ENCODE measurements at regions not wholly inside any gene's neighbourhood (a gene's known extent, or its start where the extent isn't known, plus 50 kb on each side); places are given as distances from the start of the nearest gene placed in this dataset.
A peak's percentile ranks its signal among the peaks of the same experiment; 100 is the strongest.

GRCh38 chr2:150688016-150688415, 200.5 kb upstream of the RND3 start:
- Histone ChIP-seq H3K9ac (ENCODE audit: low read depth in 1 of 2, low read length in 2 of 2) (no peak overlapping the region), H3K27ac (ENCODE audit: low read depth in 1 of 2, low read length in 2 of 2) (no peak overlapping the region), H3K4me3 (ENCODE audit: low read depth in 1 of 3, low read length in 3 of 3) (no peak overlapping the region), H3K9me3 (ENCODE audit: control insufficient read depth in 4 of 4, low read length in 3 of 4) (no peaks in the 10 kb centered on the region), H3K4me1 (ENCODE audit: control insufficient read depth in 4 of 4, insufficient read depth in 4 of 4, low read length in 3 of 4) (no peaks in the 10 kb centered on the region), H3K36me3 (ENCODE audit: control insufficient read depth in 4 of 4, insufficient read depth in 3 of 4, low read depth in 1 of 4, low read length in 3 of 4) (no peaks in the 10 kb centered on the region), H3K27me3 (ENCODE audit: control insufficient read depth in 4 of 4, insufficient read depth in 4 of 4, low read length in 3 of 4) (no peaks in the 10 kb centered on the region)
- DNase-seq (ENCODE audit: low spot score), result no peak
- 78% methylated on average over 3 of the region's 3 CpGs for WGBS
- TF ChIP-seq RAD21 (IDR thresholded peaks at IDR 0.05) (no peak), RXRA (IDR thresholded peaks at IDR 0.05) (no peak), HNF4G (IDR thresholded peaks at IDR 0.05) (no peak), GABPA (IDR thresholded peaks at IDR 0.05 in 1 of 2, conservative IDR thresholded peaks at IDR 0.05 in 1 of 2) (no peak), FOXA1 (IDR thresholded peaks at IDR 0.05) (no peak), ATF3 (IDR thresholded peaks at IDR 0.05) (no peak)

DNA sequence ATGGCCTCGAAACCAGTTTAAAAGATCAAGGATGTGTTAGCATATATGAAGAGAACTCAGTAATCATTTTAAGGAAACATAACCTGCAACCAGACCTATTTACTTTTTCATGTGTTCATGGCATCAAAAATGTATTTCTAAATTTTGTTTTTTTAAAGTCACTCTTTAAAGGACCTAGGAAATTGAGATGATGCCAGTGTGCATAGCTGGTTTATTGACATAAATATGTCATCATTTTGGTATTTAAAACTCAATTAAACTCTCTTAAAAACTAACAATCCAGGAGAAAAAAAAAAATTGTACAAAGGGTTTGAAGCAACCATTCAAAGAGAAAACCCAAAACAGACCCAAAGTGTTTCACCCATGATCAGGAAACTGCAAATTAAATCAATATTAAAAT, 198.9 kb upstream of the RND3 start:
- no peak for TF ChIP-seq SP1 (IDR thresholded peaks at IDR 0.05)
- no peak overlapping the region for H3K27ac ChIP-seq (ENCODE audit: low read depth in 1 of 2, low read length in 2 of 2)
- H3K4me1 ChIP-seq (ENCODE audit: control insufficient read depth in 4 of 4, insufficient read depth in 4 of 4, low read length in 3 of 4), result no peaks in the 10 kb centered on the region
- no peaks in the 10 kb centered on the region for H3K9me3 ChIP-seq (ENCODE audit: control insufficient read depth in 4 of 4, low read length in 3 of 4)
- WGBS, result 92% methylated on average over 1 of the region's 1 CpG
- DNase-seq (ENCODE audit: low spot score), result no peak
- no peak overlapping the region for H3K4me3 ChIP-seq (ENCODE audit: low read depth in 1 of 3, low read length in 3 of 3)
- H3K27me3 ChIP-seq (ENCODE audit: control insufficient read depth in 4 of 4, insufficient read depth in 4 of 4, low read length in 3 of 4), result no peaks in the 10 kb centered on the region
- H3K36me3 ChIP-seq (ENCODE audit: control insufficient read depth in 4 of 4, insufficient read depth in 3 of 4, low read depth in 1 of 4, low read length in 3 of 4), result no peaks in the 10 kb centered on the region
- H3K9ac ChIP-seq (ENCODE audit: low read depth in 1 of 2, low read length in 2 of 2), result no peak overlapping the region

GRCh38 chr2:150681120-150681804, 193.8 kb upstream of the RND3 start:
- H3K27me3 ChIP-seq (ENCODE audit: control insufficient read depth in 4 of 4, insufficient read depth in 4 of 4, low read length in 3 of 4), result no peaks in the 10 kb centered on the region
- WGBS, result 85% methylated on average over 2 of the region's 2 CpGs
- TF ChIP-seq RAD21 (IDR thresholded peaks at IDR 0.05) (no peak), SP1 (IDR thresholded peaks at IDR 0.05) (peak; percentile 10), RXRA (IDR thresholded peaks at IDR 0.05) (peak in 1 of 2 donors; percentile 16), HNF4A (conservative IDR thresholded peaks at IDR 0.05) (peak; percentile 39 to 41)
- H3K4me1 ChIP-seq (ENCODE audit: control insufficient read depth in 4 of 4, insufficient read depth in 4 of 4, low read length in 3 of 4), result peaks cover 1 to 10% (median 8%) of the 10 kb centered on the region in 4 donors
- H3K36me3 ChIP-seq (ENCODE audit: control insufficient read depth in 4 of 4, insufficient read depth in 3 of 4, low read depth in 1 of 4, low read length in 3 of 4), result no peaks in the 10 kb centered on the region
- H3K9me3 ChIP-seq (ENCODE audit: control insufficient read depth in 4 of 4, low read length in 3 of 4), result no peaks in the 10 kb centered on the region
- H3K9ac ChIP-seq (ENCODE audit: low read depth in 1 of 2, low read length in 2 of 2), result no peak overlapping the region
- H3K27ac ChIP-seq (ENCODE audit: low read depth in 1 of 2, low read length in 2 of 2), result no peak overlapping the region
- DNase-seq (ENCODE audit: low spot score), result no peak
- H3K4me3 ChIP-seq (ENCODE audit: low read depth in 1 of 3, low read length in 3 of 3), result no peak overlapping the region

- H3K9me3 ChIP-seq (ENCODE audit: control insufficient read depth in 4 of 4, low read length in 3 of 4), result no peaks in the 10 kb centered on the region
- H3K4me1 ChIP-seq (ENCODE audit: control insufficient read depth in 4 of 4, insufficient read depth in 4 of 4, low read length in 3 of 4), result peaks cover 2 to 10% (median 8%) of the 10 kb centered on the region in 4 donors
- DNase-seq (ENCODE audit: low spot score), result no peak
- WGBS, result 87% methylated on average over 8 of the region's 8 CpGs
- no peaks in the 10 kb centered on the region for H3K36me3 ChIP-seq (ENCODE audit: control insufficient read depth in 4 of 4, insufficient read depth in 3 of 4, low read depth in 1 of 4, low read length in 3 of 4)
- no peak overlapping the region for H3K4me3 ChIP-seq (ENCODE audit: low read depth in 1 of 3, low read length in 3 of 3)
- no peaks in the 10 kb centered on the region for H3K27me3 ChIP-seq (ENCODE audit: control insufficient read depth in 4 of 4, insufficient read depth in 4 of 4, low read length in 3 of 4)
- no peak overlapping the region for H3K27ac ChIP-seq (ENCODE audit: low read depth in 1 of 2, low read length in 2 of 2)
- no peak overlapping the region for H3K9ac ChIP-seq (ENCODE audit: low read depth in 1 of 2, low read length in 2 of 2)
- TF ChIP-seq HNF4A (conservative IDR thresholded peaks at IDR 0.05) (no peak), FOXA1 (IDR thresholded peaks at IDR 0.05) (no peak), MAX (IDR thresholded peaks at IDR 0.05) (no peak), JUND (IDR thresholded peaks at IDR 0.05) (no peak), HNF4G (IDR thresholded peaks at IDR 0.05) (no peak), FOXA2 (IDR thresholded peaks at IDR 0.05) (no peak), ZBTB33 (IDR thresholded peaks at IDR 0.05) (no peak), TAF1 (conservative IDR thresholded peaks at IDR 0.05) (no peak), RXRA (IDR thresholded peaks at IDR 0.05) (no peak), NR2F2 (IDR thresholded peaks at IDR 0.05) (no peak), YY1 (IDR thresholded peaks at IDR 0.05) (no peak), RAD21 (IDR thresholded peaks at IDR 0.05) (no peak), SP1 (IDR thresholded peaks at IDR 0.05) (no peak)
- TF ChIP-seq, protein P1, sequence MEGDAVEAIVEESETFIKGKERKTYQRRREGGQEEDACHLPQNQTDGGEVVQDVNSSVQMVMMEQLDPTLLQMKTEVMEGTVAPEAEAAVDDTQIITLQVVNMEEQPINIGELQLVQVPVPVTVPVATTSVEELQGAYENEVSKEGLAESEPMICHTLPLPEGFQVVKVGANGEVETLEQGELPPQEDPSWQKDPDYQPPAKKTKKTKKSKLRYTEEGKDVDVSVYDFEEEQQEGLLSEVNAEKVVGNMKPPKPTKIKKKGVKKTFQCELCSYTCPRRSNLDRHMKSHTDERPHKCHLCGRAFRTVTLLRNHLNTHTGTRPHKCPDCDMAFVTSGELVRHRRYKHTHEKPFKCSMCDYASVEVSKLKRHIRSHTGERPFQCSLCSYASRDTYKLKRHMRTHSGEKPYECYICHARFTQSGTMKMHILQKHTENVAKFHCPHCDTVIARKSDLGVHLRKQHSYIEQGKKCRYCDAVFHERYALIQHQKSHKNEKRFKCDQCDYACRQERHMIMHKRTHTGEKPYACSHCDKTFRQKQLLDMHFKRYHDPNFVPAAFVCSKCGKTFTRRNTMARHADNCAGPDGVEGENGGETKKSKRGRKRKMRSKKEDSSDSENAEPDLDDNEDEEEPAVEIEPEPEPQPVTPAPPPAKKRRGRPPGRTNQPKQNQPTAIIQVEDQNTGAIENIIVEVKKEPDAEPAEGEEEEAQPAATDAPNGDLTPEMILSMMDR (IDR thresholded peaks at IDR 0.05; ENCODE audit: low read depth, low read length, missing input control), result no peak
Measured at GRCh38 chr2:150679456-150680120, 192.1 kb upstream of the RND3 start.

Data from liver (tissue), 8 donors.